ENCODE measurements at regions not wholly inside any gene's neighbourhood (a gene's known extent, or its start where the extent isn't known, plus 50 kb on each side); places are given as distances from the start of the nearest gene placed in this dataset.

GRCh38 chr1:212529211-212529741 is 79.3 kb upstream of the ATF3 start:
- Histone ChIP-seq H2AFZ (ENCODE audit: control insufficient read depth, low read depth, low read length) (no peak overlapping the region), H4K20me1 (ENCODE audit: control insufficient read depth, insufficient read depth) (no peaks in the 10 kb centered on the region), H3K4me3 (no peak overlapping the region), H3K9me3 (replicated peaks; ENCODE audit: control insufficient read depth, insufficient read depth, low read length) (no peaks in the 10 kb centered on the region), H3K27ac (ENCODE audit: control insufficient read depth, insufficient read depth) (no peak overlapping the region), H3K4me1 (ENCODE audit: control insufficient read depth, insufficient read depth, low read length) (no peaks in the 10 kb centered on the region), H3K27me3 (replicated peaks in 1 of 2; ENCODE audit: control insufficient read depth in 2 of 2, insufficient read depth in 2 of 2, low read length in 1 of 2) (no peaks in the 10 kb centered on the region; a peak in 1 of 4 replicates), H3K79me2 (ENCODE audit: control insufficient read depth, insufficient read depth, low read length) (no peaks in the 10 kb centered on the region), H3K4me2 (ENCODE audit: control insufficient read depth, insufficient read depth) (no peak overlapping the region), H3K36me3 (ENCODE audit: control insufficient read depth in 2 of 2, insufficient read depth in 2 of 2, low read length in 1 of 2) (no peaks in the 10 kb centered on the region), H3K9ac (ENCODE audit: control insufficient read depth, insufficient read depth, low read length) (no peak overlapping the region)
- DNase-seq (ENCODE audit: low read depth, low spot score) (no peak), FAIRE-seq (no peak), ATAC-seq (no peak)
- SMC1A ChIA-PET (ENCODE audit: uncharacterized antibody, unreplicated experiment): interaction anchor here (1.1 to 2.4 kb wide), 5 partner anchors 10 to 427 kb away, joined by 3 to 17 read pairs (median 3); no protein-coding TSS in a partner anchor
- BruUV-seq (replicated peaks): no TSS peak
- CTCF ChIA-PET: interaction anchor here (1.1 to 1.4 kb wide), 2 partner anchors 18 to 53 kb away, joined by 3 read pairs; no protein-coding TSS in a partner anchor
- intact Hi-C loops (cut with micrococcal nuclease; ENCODE audit: unreplicated experiment) (no loop called here), in situ Hi-C loops (cut with MboI) (no loop called here)
- 59% methylated on average over 6 of the region's 6 CpGs for WGBS (ENCODE audit: insufficient coverage, insufficient replicate concordance, low lambda C conversion rate, missing lambda C conversion rate)
- RAD21 ChIA-PET (ENCODE audit: unreplicated experiment): no interaction called here
- POLR2A ChIA-PET: interaction anchor here (0.8 to 1.0 kb wide), 2 partner anchors 10 to 51 kb away, joined by 3 to 10 read pairs; no protein-coding TSS in a partner anchor
- no peak for TF ChIP-seq REST (IDR thresholded peaks at IDR 0.05; ENCODE audit: low read depth, low read length)
- TF ChIP-seq ASH2L (IDR thresholded peaks at IDR 0.05; ENCODE audit: borderline replicate concordance, low read depth): no peak
- no peak for TF ChIP-seq FOXM1 (IDR thresholded peaks at IDR 0.05; ENCODE audit: low read depth, low read length)
- no peak for TF ChIP-seq POLR2A (IDR thresholded peaks at IDR 0.05; ENCODE audit: low read depth, low read length)
- no peak for TF ChIP-seq ZZZ3 (IDR thresholded peaks at IDR 0.05; ENCODE audit: control insufficient read depth, insufficient read length, low read depth)
- no peak for TF ChIP-seq CEBPZ (IDR thresholded peaks at IDR 0.05; ENCODE audit: low read depth, low read length)
- no peak for TF ChIP-seq POU2F2 (IDR thresholded peaks at IDR 0.05; ENCODE audit: borderline replicate concordance, low read depth, low read length)
- no peak for TF ChIP-seq BCL3 (IDR thresholded peaks at IDR 0.05; ENCODE audit: borderline replicate concordance, insufficient read depth, low read depth, low read length, poor library complexity, severe bottlenecking)
- TF ChIP-seq CEBPB (IDR thresholded peaks at IDR 0.05; ENCODE audit: borderline replicate concordance in 1 of 2, low read depth in 2 of 2, low read length in 2 of 2): no peak
- TF ChIP-seq FOXK2 (IDR thresholded peaks at IDR 0.05): no peak
- TF ChIP-seq ATF7 (IDR thresholded peaks at IDR 0.05; ENCODE audit: low read depth): no peak
- no peak for TF ChIP-seq ZNF24 (IDR thresholded peaks at IDR 0.05)
- no peak for TF ChIP-seq NFXL1 (IDR thresholded peaks at IDR 0.05; ENCODE audit: borderline replicate concordance)
- TF ChIP-seq TCF3 (IDR thresholded peaks at IDR 0.05; ENCODE audit: borderline replicate concordance, insufficient read depth, low read depth, low read length): no peak
- TF ChIP-seq SP1 (IDR thresholded peaks at IDR 0.05; ENCODE audit: low read depth, low read length): no peak
